IMR-90 (cell line): ENCODE measurements at regions not wholly inside any gene's neighbourhood (a gene's known extent, or its start where the extent isn't known, plus 50 kb on each side); places are given as distances from the start of the nearest gene placed in this dataset.

Source experiments
- ATAC-seq: fragments of 200-7000 bp; cut with Tn5 transposase; 2 replicates; pipeline ENCODE4 v1.9.1; 2020; ENCODE audit warnings: low read depth, mild to moderate bottlenecking, moderate library complexity
- BruUV-seq: library from RNA; stranded (reverse); fragments of 400-500 nt; replicated peaks from 2 replicates; lab custom pipeline; 2021; lab: Mats Ljungman, UMichigan
- CTCF ChIA-PET: fragments of 300-600 bp; formaldehyde crosslinking; extraction: SDS; loops from one replicate; lab custom pipeline; 2021; ENCODE audit warnings: antibody characterized with exemption; lab: Yijun Ruan, JAX
- POLR2A ChIA-PET: fragments of 300-600 bp; sonication (Branson Sonifier 250); formaldehyde crosslinking; loops from one replicate; lab custom pipeline; 2022; ENCODE audit warnings: antibody characterized with exemption; ENCODE audit not compliant: unreplicated experiment; lab: Charles Lee
- DNase-seq: peaks from one replicate; pipeline ENCODE4 v3.0.0; 2013
- H2AFZ ChIP-seq: replicated peaks from 2 replicates; pipeline ENCODE3; 2013; ENCODE audit warnings: low read length, mild to moderate bottlenecking; ENCODE audit not compliant: poor library complexity
- H2AK5ac ChIP-seq: 2 replicates; pipeline ENCODE4 v1.6.1; 2013; ENCODE audit warnings: low read depth, low read length, inconsistent platforms
- H2AK9ac ChIP-seq: replicated peaks from 2 replicates; pipeline ENCODE3; 2013; ENCODE audit warnings: mild to moderate bottlenecking, low read depth, low read length, moderate library complexity; ENCODE audit not compliant: poor library complexity
- H2BK120ac ChIP-seq: 2 replicates; pipeline ENCODE4 v1.6.1; 2013; ENCODE audit warnings: low read depth, low read length, inconsistent platforms
- H2BK15ac ChIP-seq: 3 replicates; pipeline ENCODE4 v1.6.1; 2013; ENCODE audit warnings: low read depth, low read length, inconsistent platforms
- H2BK20ac ChIP-seq: 2 replicates; pipeline ENCODE4 v1.6.1; 2013; ENCODE audit warnings: low read depth, mild to moderate bottlenecking, inconsistent platforms, low read length, moderate library complexity
- H2BK5ac ChIP-seq: 2 replicates; pipeline ENCODE4 v1.6.1; 2013; ENCODE audit warnings: mild to moderate bottlenecking, low read depth, low read length, inconsistent platforms; ENCODE audit not compliant: poor library complexity, severe bottlenecking
- H3K14ac ChIP-seq: replicated peaks from 2 replicates; pipeline ENCODE4 v1.6.1; 2013; ENCODE audit warnings: low read depth, low read length, inconsistent platforms
- H3K18ac ChIP-seq: 2 replicates; pipeline ENCODE4 v1.6.1; 2013; ENCODE audit warnings: low read depth, low read length, control low read depth
- H3K23ac ChIP-seq: 2 replicates; pipeline ENCODE4 v1.6.1; 2013; ENCODE audit warnings: low read depth, low read length, inconsistent platforms
- H3K27ac ChIP-seq: 2 replicates; pipeline ENCODE4 v1.5.1; 2013; ENCODE audit warnings: mild to moderate bottlenecking, control low read depth, low read length; ENCODE audit not compliant: insufficient read depth
- H3K27me3 ChIP-seq: 2 replicates; pipeline ENCODE4 v1.6.1; 2013; ENCODE audit warnings: low read length; ENCODE audit not compliant: control insufficient read depth, insufficient read depth
- H3K36me3 ChIP-seq: 2 replicates; pipeline ENCODE4 v1.6.1; 2013; ENCODE audit warnings: low read length, mixed read lengths; ENCODE audit not compliant: control insufficient read depth, insufficient read depth
- H3K4ac ChIP-seq: 2 replicates; pipeline ENCODE4 v1.6.1; 2013; ENCODE audit warnings: low read depth, low read length, inconsistent platforms
- H3K4me1 ChIP-seq: 2 replicates; pipeline ENCODE4 v1.6.1; 2013; ENCODE audit warnings: low read length, mixed read lengths; ENCODE audit not compliant: control insufficient read depth, insufficient read depth
- H3K4me2 ChIP-seq: 2 replicates; pipeline ENCODE4 v1.6.1; 2013; ENCODE audit warnings: low read depth, mild to moderate bottlenecking, control low read depth, low read length, moderate library complexity
- H3K4me3 ChIP-seq: 2 replicates; pipeline ENCODE4 v1.5.1; 2013; ENCODE audit warnings: low read depth, mild to moderate bottlenecking, control low read depth, low read length, moderate library complexity; ENCODE audit not compliant: insufficient read depth
- H3K56ac ChIP-seq: 2 replicates; pipeline ENCODE4 v1.6.1; 2013; ENCODE audit warnings: low read length, inconsistent platforms; ENCODE audit not compliant: insufficient read depth; ENCODE audit errors: extremely low read depth
- H3K79me1 ChIP-seq, 2 experiments: 2 replicates each; pipeline ENCODE4 v1.6.1; 2013; ENCODE audit warnings: low read length in 2 of 2, inconsistent platforms in 1 of 2, low read depth in 1 of 2
- H3K9ac ChIP-seq: 2 replicates; pipeline ENCODE4 v1.6.1; 2013; ENCODE audit warnings: low read depth, low read length, control low read depth
- H3K9me1 ChIP-seq: 2 replicates; pipeline ENCODE4 v1.6.1; 2013; ENCODE audit warnings: low read length, inconsistent platforms; ENCODE audit not compliant: insufficient read depth
- H3K9me3 ChIP-seq: 2 replicates; pipeline ENCODE4 v1.6.1; 2013; ENCODE audit warnings: low read length; ENCODE audit not compliant: control insufficient read depth, insufficient read depth
- H4K20me1 ChIP-seq: 2 replicates; pipeline ENCODE4 v1.6.1; 2013; ENCODE audit warnings: low read length, inconsistent platforms; ENCODE audit not compliant: insufficient read depth
- H4K5ac ChIP-seq: 2 replicates; pipeline ENCODE4 v1.6.1; 2013; ENCODE audit warnings: mild to moderate bottlenecking, low read depth, low read length, control low read depth
- H4K8ac ChIP-seq, 2 experiments: 2 replicates each; pipeline ENCODE4 v1.6.1; 2013; ENCODE audit warnings: low read depth in 2 of 2, low read length in 2 of 2, control low read depth in 1 of 2, inconsistent platforms in 1 of 2
- H4K91ac ChIP-seq: 2 replicates; pipeline ENCODE4 v1.6.1; 2013; ENCODE audit warnings: low read depth, low read length, inconsistent platforms; ENCODE audit not compliant: insufficient read depth
- BHLHE40 ChIP-seq: fragments of 150-350 bp; IDR thresholded peaks from 2 replicates; pipeline ENCODE4 v1.6.1; 2016; ENCODE audit warnings: mild to moderate bottlenecking, low read depth, low read length
- CEBPB ChIP-seq: IDR thresholded peaks from 2 replicates; pipeline ENCODE4 v1.6.1; 2012; ENCODE audit warnings: low read depth, low read length, improper control_type of control experiment
- CHD1 ChIP-seq: IDR thresholded peaks from 2 replicates; pipeline ENCODE4 v1.6.1; 2012; ENCODE audit warnings: low read depth, low read length, improper control_type of control experiment
- CTCF ChIP-seq: conservative IDR thresholded peaks from 2 replicates; pipeline ENCODE4 v1.5.1; 2012; ENCODE audit warnings: mild to moderate bottlenecking, low read depth, low read length, improper control_type of control experiment
- ELK1 ChIP-seq: fragments of 150-350 bp; IDR thresholded peaks from 2 replicates; pipeline ENCODE4 v1.6.1; 2016; ENCODE audit warnings: low read depth, mild to moderate bottlenecking, low read length, moderate library complexity, borderline replicate concordance
- FOS ChIP-seq: fragments of 150-350 bp; IDR thresholded peaks from 2 replicates; pipeline ENCODE4 v1.6.1; 2016; ENCODE audit warnings: low read depth, low read length
- MAFK ChIP-seq: IDR thresholded peaks from 2 replicates; pipeline ENCODE4 v1.6.1; 2012; ENCODE audit warnings: low read depth, low read length, improper control_type of control experiment
- MAZ ChIP-seq: IDR thresholded peaks from 2 replicates; pipeline ENCODE4 v1.6.1; 2012; ENCODE audit warnings: low read depth, mild to moderate bottlenecking, low read length, improper control_type of control experiment, moderate library complexity, borderline replicate concordance
- MXI1 ChIP-seq: IDR thresholded peaks from 2 replicates; pipeline ENCODE4 v1.6.1; 2012; ENCODE audit warnings: low read depth, mild to moderate bottlenecking, low read length, moderate library complexity, borderline replicate concordance
- NFE2L2 ChIP-seq: fragments of 150-350 bp; IDR thresholded peaks from 2 replicates; pipeline ENCODE4 v1.6.1; 2016; ENCODE audit warnings: low read depth, mild to moderate bottlenecking, low read length
- POLR2A ChIP-seq: IDR thresholded peaks from 2 replicates; pipeline ENCODE4 v1.6.1; 2012; ENCODE audit warnings: mild to moderate bottlenecking, low read depth, low read length
- RAD21 ChIP-seq: IDR thresholded peaks from 2 replicates; pipeline ENCODE4 v1.6.1; 2012; ENCODE audit warnings: low read length, improper control_type of control experiment
- RCOR1 ChIP-seq: IDR thresholded peaks from 2 replicates; pipeline ENCODE4 v1.6.1; 2012; ENCODE audit warnings: mild to moderate bottlenecking, low read length, improper control_type of control experiment; ENCODE audit not compliant: insufficient replicate concordance
- RFX5 ChIP-seq: IDR thresholded peaks from 2 replicates; pipeline ENCODE4 v1.8.0; 2012; ENCODE audit warnings: low read depth, mild to moderate bottlenecking, low read length, moderate library complexity
- SMC3 ChIP-seq: fragments of 150-350 bp; IDR thresholded peaks from 2 replicates; pipeline ENCODE4 v1.6.1; 2016; ENCODE audit warnings: low read depth, mild to moderate bottlenecking, antibody characterized with exemption, low read length, moderate library complexity
- USF2 ChIP-seq: fragments of 150-350 bp; IDR thresholded peaks from 2 replicates; pipeline ENCODE4 v1.6.1; 2017; ENCODE audit warnings: mild to moderate bottlenecking, antibody characterized with exemption, low read length, low read depth
- WGBS, 2 experiments: methylation state at CpG; one replicate each; pipeline versions ENCODE4 v1.1.5 to v1.1.7; 2013; ENCODE audit warnings: missing lambda C conversion rate in 2 of 2; ENCODE audit not compliant: insufficient read length in 1 of 2; ENCODE audit errors: extremely low coverage in 2 of 2; 5-methylcytosine and 5-hydroxymethylcytosine counted together
- dilution Hi-C: fragments of 300-500 bp; cut with HindIII; formaldehyde crosslinking; loops from one replicate; pipeline ENCODE4 v1.14.3; 2018; ENCODE audit warnings: low sequenced_read_pairs; ENCODE audit not compliant: unreplicated experiment
- in situ Hi-C: fragments of 300-500 bp; cut with MboI; formaldehyde crosslinking; loops from 3 replicates; pipeline ENCODE4 v1.14.3; 2019; ENCODE audit warnings: low sequenced_read_pairs, inconsistent platforms, mixed read lengths
- intact Hi-C: fragments of 100-400 bp; cut with micrococcal nuclease; formaldehyde crosslinking; loops from 2 replicates; pipeline ENCODE4 v1.10.0; 2022

GRCh38 chr15:62218841-62219240 is 53.8 kb upstream of the C2CD4B start:
- ATAC-seq (no peak), DNase-seq (no peak)
- ChIA-PET CTCF (no interaction called here), POLR2A (no interaction called here)
- no TSS peak for BruUV-seq
- intact Hi-C loops = no loop called here
- no peak overlapping the region for H3K14ac ChIP-seq
- no peak overlapping the region for H4K91ac ChIP-seq
- H3K27me3 ChIP-seq = peaks cover 10% of the 10 kb centered on the region
- H3K4me2 ChIP-seq = no peak overlapping the region
- TF ChIP-seq MXI1 (no peak), CTCF (no peak), FOS (no peak), BHLHE40 (no peak), NFE2L2 (no peak), RCOR1 (no peak), USF2 (no peak), POLR2A (no peak), MAZ (no peak), RFX5 (no peak), ELK1 (no peak), CHD1 (no peak), CEBPB (no peak), MAFK (no peak), SMC3 (no peak), RAD21 (no peak)
- H2BK5ac ChIP-seq = no peak overlapping the region
- H3K9me1 ChIP-seq = no peaks in the 10 kb centered on the region
- H3K4ac ChIP-seq = no peak overlapping the region
- H3K36me3 ChIP-seq = no peaks in the 10 kb centered on the region
- H4K8ac ChIP-seq = no peak overlapping the region
- H2BK15ac ChIP-seq = no peak overlapping the region
- no peaks in the 10 kb centered on the region for H3K4me1 ChIP-seq
- no peak overlapping the region for H4K5ac ChIP-seq
- no peak overlapping the region for H2BK120ac ChIP-seq
- H2AK9ac ChIP-seq = no peak overlapping the region
- H2AK5ac ChIP-seq = no peak overlapping the region
- no peak overlapping the region for H3K9ac ChIP-seq
- H3K9me3 ChIP-seq = peaks cover 5% of the 10 kb centered on the region
- H3K27ac ChIP-seq = no peak overlapping the region
- no peak overlapping the region for H2BK20ac ChIP-seq
- no peaks in the 10 kb centered on the region for H3K79me1 ChIP-seq
- in situ Hi-C loops = no loop called here
- 85% methylated on average over 10 of the region's 15 CpGs; no CpG with 5 or more reads in 1 of the 2 experiments for WGBS, 2 experiments
- no peak overlapping the region for H2AFZ ChIP-seq
- dilution Hi-C loops = no loop called here
- no peak overlapping the region for H3K56ac ChIP-seq
- H3K4me3 ChIP-seq = no peak overlapping the region
- no peak overlapping the region for H3K23ac ChIP-seq
- H4K20me1 ChIP-seq = no peaks in the 10 kb centered on the region
- no peak overlapping the region for H3K18ac ChIP-seq
